Fibroblast of pulmonary artery (primary cell): ENCODE measurements at regions not wholly inside any gene's neighbourhood (a gene's known extent, or its start where the extent isn't known, plus 50 kb on each side); places are given as distances from the start of the nearest gene placed in this dataset.

Experiments
- DNase-seq: peaks from one replicate; pipeline ENCODE4 v3.0.0-alpha.2; 2010; ENCODE audit warnings: low read depth
- H3K4me3 ChIP-seq: replicated peaks from 2 replicates; pipeline ENCODE4 v1.5.1; 2011; ENCODE audit warnings: low read depth, mild to moderate bottlenecking, control low read depth, low read length, moderate library complexity
- CTCF ChIP-seq: IDR thresholded peaks from 2 replicates; pipeline ENCODE4 v1.5.1; 2011; ENCODE audit warnings: mild to moderate bottlenecking, control low read depth, low read length, inconsistent platforms; ENCODE audit errors: missing control alignments

GRCh38 chr5:40017135-40017534, 592.4 kb upstream of the DAB2 start:
- TF ChIP-seq CTCF: no peak
- DNase-seq: no peak
- no peak overlapping the region for H3K4me3 ChIP-seq

GRCh38 chr5:40010436-40010835, 585.7 kb upstream of the DAB2 start:
- H3K4me3 ChIP-seq: no peak overlapping the region
- DNase-seq: no peak
- TF ChIP-seq CTCF: no peak

GRCh38 chr5:40006260-40006659, 581.5 kb upstream of the DAB2 start:
- no peak overlapping the region for H3K4me3 ChIP-seq
- no peak for TF ChIP-seq CTCF
- DNase-seq: no peak

GRCh38 chr5:40001796-40002195, 577.0 kb upstream of the DAB2 start:
- TF ChIP-seq CTCF: no peak
- no peak for DNase-seq
- H3K4me3 ChIP-seq: no peak overlapping the region

GRCh38 chr5:39998518-39998917, 573.7 kb upstream of the DAB2 start:
- H3K4me3 ChIP-seq: no peak overlapping the region
- no peak for DNase-seq
- no peak for TF ChIP-seq CTCF

- DNase-seq: no peak
- TF ChIP-seq CTCF: no peak
- no peak overlapping the region for H3K4me3 ChIP-seq
These were observed 571.2 kb upstream of the DAB2 start for GRCh38 chr5:39995990-39996389.

GRCh38 chr5:39992617-39993202, 567.9 kb upstream of the DAB2 start:
- no peak overlapping the region for H3K4me3 ChIP-seq
- TF ChIP-seq CTCF: no peak
- DNase-seq: peak; percentile 0
